H9 (cell line): ENCODE measurements at regions not wholly inside any gene's neighbourhood (a gene's known extent, or its start where the extent isn't known, plus 50 kb on each side); places are given as distances from the start of the nearest gene placed in this dataset.

Experiments
- DNase-seq: peaks from one replicate; pipeline ENCODE4 v3.0.0-alpha.2; 2017
- H2AFZ ChIP-seq: one replicate; pipeline ENCODE4 v1.6.1; 2013; ENCODE audit warnings: mild to moderate bottlenecking, low read length, control low read depth, moderate library complexity
- H2AK5ac ChIP-seq: 2 replicates; pipeline ENCODE4 v1.6.1; 2013; ENCODE audit warnings: low read length, control low read depth, mixed read lengths; ENCODE audit not compliant: insufficient read length
- H2BK120ac ChIP-seq: one replicate; pipeline ENCODE4 v1.6.1; 2013; ENCODE audit warnings: low read depth, mild to moderate bottlenecking, low read length, control low read depth, inconsistent platforms; ENCODE audit not compliant: poor library complexity, severe bottlenecking
- H2BK12ac ChIP-seq: 2 replicates; pipeline ENCODE4 v1.6.1; 2013; ENCODE audit warnings: low read length, control low read depth, mixed read lengths, low read depth; ENCODE audit not compliant: insufficient read length
- H2BK15ac ChIP-seq: 2 replicates; pipeline ENCODE4 v1.6.1; 2013; ENCODE audit warnings: low read depth, low read length, control low read depth
- H2BK20ac ChIP-seq: one replicate; pipeline ENCODE4 v1.6.1; 2013; ENCODE audit warnings: low read depth, mild to moderate bottlenecking, low read length, control low read depth, inconsistent platforms; ENCODE audit not compliant: poor library complexity, severe bottlenecking
- H2BK5ac ChIP-seq: 2 replicates; pipeline ENCODE4 v1.6.1; 2013; ENCODE audit warnings: low read length, control low read depth, mixed read lengths; ENCODE audit not compliant: insufficient read length
- H3K14ac ChIP-seq: 2 replicates; pipeline ENCODE4 v1.6.1; 2013; ENCODE audit warnings: low read length, control low read depth; ENCODE audit not compliant: insufficient read depth
- H3K18ac ChIP-seq: 2 replicates; pipeline ENCODE4 v1.6.1; 2013; ENCODE audit warnings: low read depth, mild to moderate bottlenecking, mixed read lengths, low read length, control low read depth; ENCODE audit not compliant: insufficient read length
- H3K23ac ChIP-seq: 2 replicates; pipeline ENCODE4 v1.6.1; 2013; ENCODE audit warnings: low read length, control low read depth, mixed read lengths, low read depth; ENCODE audit not compliant: insufficient read length
- H3K23me2 ChIP-seq: 2 replicates; pipeline ENCODE4 v1.6.1; 2013; ENCODE audit warnings: low read depth, mild to moderate bottlenecking, mixed read lengths, low read length, control low read depth; ENCODE audit not compliant: insufficient read length, poor library complexity, severe bottlenecking
- H3K27ac ChIP-seq: 2 replicates; pipeline ENCODE4 v1.5.1; 2013; ENCODE audit warnings: low read length, control low read depth, mixed read lengths, low read depth; ENCODE audit not compliant: insufficient read length
- H3K27me3 ChIP-seq: 2 replicates; pipeline ENCODE4 v1.6.1; 2013; ENCODE audit warnings: low read length, control low read depth, inconsistent platforms; ENCODE audit not compliant: insufficient read depth
- H3K4ac ChIP-seq: 2 replicates; pipeline ENCODE4 v1.6.1; 2013; ENCODE audit warnings: low read depth, mild to moderate bottlenecking, control low read depth, inconsistent platforms, low read length, moderate library complexity
- H3K4me1 ChIP-seq: 2 replicates; pipeline ENCODE4 v1.6.1; 2013; ENCODE audit warnings: low read length, control low read depth, inconsistent platforms; ENCODE audit not compliant: insufficient read depth
- H3K4me2 ChIP-seq: 2 replicates; pipeline ENCODE4 v1.6.1; 2013; ENCODE audit warnings: low read length, control low read depth, mixed read lengths; ENCODE audit not compliant: insufficient read length, insufficient read depth
- H3K56ac ChIP-seq: 2 replicates; pipeline ENCODE4 v1.6.1; 2013; ENCODE audit warnings: low read depth, mild to moderate bottlenecking, mixed read lengths, low read length, control low read depth; ENCODE audit not compliant: insufficient read length
- H3K79me1 ChIP-seq: 2 replicates; pipeline ENCODE4 v1.6.1; 2013; ENCODE audit warnings: low read depth, mild to moderate bottlenecking, moderate library complexity, low read length, control low read depth, inconsistent platforms; ENCODE audit not compliant: insufficient read depth, poor library complexity, severe bottlenecking
- H3K79me2 ChIP-seq: 2 replicates; pipeline ENCODE4 v1.6.1; 2013; ENCODE audit warnings: low read length, control low read depth, inconsistent platforms; ENCODE audit not compliant: insufficient read depth
- H3K9ac ChIP-seq: 2 replicates; pipeline ENCODE4 v1.6.1; 2013; ENCODE audit warnings: low read length, control low read depth, mixed read lengths; ENCODE audit not compliant: insufficient read length; ENCODE audit errors: extremely low read depth
- H3K9me3 ChIP-seq: one replicate; pipeline ENCODE4 v1.6.1; 2013; ENCODE audit warnings: low read depth, low read length, inconsistent platforms; ENCODE audit not compliant: control insufficient read depth
- H3T11ph ChIP-seq: one replicate; pipeline ENCODE4 v1.6.1; 2013; ENCODE audit warnings: mild to moderate bottlenecking, low read length, control low read depth, inconsistent platforms
- H4K20me1 ChIP-seq: one replicate; pipeline ENCODE4 v1.6.1; 2013; ENCODE audit not compliant: control insufficient read depth, insufficient read length, insufficient read depth
- H4K5ac ChIP-seq: 2 replicates; pipeline ENCODE4 v1.6.1; 2013; ENCODE audit warnings: low read depth, mild to moderate bottlenecking, mixed read lengths, low read length, control low read depth; ENCODE audit not compliant: insufficient read length
- H4K8ac ChIP-seq: replicated peaks from 2 replicates; pipeline ENCODE4 v1.6.1; 2013; ENCODE audit warnings: low read length, control low read depth, mixed read lengths, low read depth; ENCODE audit not compliant: insufficient read length
- H4K91ac ChIP-seq: 2 replicates; pipeline ENCODE4 v1.6.1; 2013; ENCODE audit warnings: low read depth, mild to moderate bottlenecking, moderate library complexity, mixed read lengths, low read length, control low read depth; ENCODE audit not compliant: insufficient read length
- H3K27ac Mint-ChIP-seq, 3 experiments: 2 replicates in 2 of 3; 3 replicates in 1 of 3; pipeline ENCODE4 v1.8.0; 2020 to 2021; ENCODE audit warnings: mixed read lengths in 3 of 3, mild to moderate bottlenecking in 1 of 3, moderate library complexity in 1 of 3
- H3K27me3 Mint-ChIP-seq: 2 replicates; pipeline ENCODE4 v1.8.0; 2021; ENCODE audit warnings: low read depth, mild to moderate bottlenecking, moderate library complexity, mixed read lengths
- H3K36me3 Mint-ChIP-seq, 3 experiments: 2 replicates in 2 of 3; 3 replicates in 1 of 3; pipeline ENCODE4 v1.8.0; 2020 to 2021; ENCODE audit warnings: low read depth in 3 of 3, mixed read lengths in 3 of 3; ENCODE audit not compliant: insufficient read depth in 1 of 3
- H3K4me1 Mint-ChIP-seq, 2 experiments: 2 replicates each; pipeline ENCODE4 v1.8.0; 2020; ENCODE audit warnings: mixed read lengths in 2 of 2
- H3K4me3 Mint-ChIP-seq, 2 experiments: 2 replicates in 1 of 2; 3 replicates in 1 of 2; pipeline ENCODE4 v1.8.0; 2020 to 2021; ENCODE audit warnings: mild to moderate bottlenecking in 2 of 2, mixed read lengths in 2 of 2, moderate library complexity in 1 of 2
- H3K9me3 Mint-ChIP-seq, 2 experiments: 2 replicates in 1 of 2; 3 replicates in 1 of 2; pipeline ENCODE4 v1.8.0; 2020; ENCODE audit warnings: mild to moderate bottlenecking in 2 of 2, mixed read lengths in 2 of 2, moderate library complexity in 1 of 2
- CTCF ChIP-seq: fragments of 200-600 bp; sonication (generic); conservative IDR thresholded peaks from 3 replicates; pipeline ENCODE4 v1.8.0; 2021; ENCODE audit warnings: antibody characterized with exemption, mild to moderate bottlenecking

DNA sequence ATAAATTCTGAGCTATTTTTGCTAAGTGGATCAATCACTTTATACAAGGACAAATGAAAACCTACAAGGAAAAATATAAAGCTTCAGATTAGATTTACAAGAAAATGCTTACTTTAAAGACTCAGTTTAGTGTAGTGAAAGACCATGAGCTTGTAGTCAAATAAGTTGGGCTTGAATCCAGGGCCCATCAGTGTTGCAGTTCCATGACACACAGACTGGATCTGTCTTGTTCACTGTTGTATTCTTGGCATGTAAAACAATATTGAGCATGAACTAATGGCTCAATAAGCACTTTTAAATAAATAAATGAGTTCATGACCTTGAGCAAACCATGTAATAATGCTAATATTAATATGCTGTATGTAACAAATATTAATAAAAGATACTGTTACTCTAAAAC, 164.6 kb upstream of the KCND2 start:
- Histone ChIP-seq H2BK120ac (no peak overlapping the region), H3K79me1 (no peaks in the 10 kb centered on the region), H3T11ph (no peak overlapping the region), H3K23ac (no peak overlapping the region), H3K4ac (no peak overlapping the region), H4K20me1 (no peaks in the 10 kb centered on the region), H2BK20ac (no peak overlapping the region), H4K5ac (no peak overlapping the region), H4K8ac (no peak overlapping the region), H2BK15ac (no peak overlapping the region), H3K4me1 (no peaks in the 10 kb centered on the region), H4K91ac (no peak overlapping the region), H3K9me3 (peaks cover 4% of the 10 kb centered on the region), H3K23me2 (no peaks in the 10 kb centered on the region), H3K4me2 (no peak overlapping the region), H2BK12ac (no peak overlapping the region), H3K27ac (no peak overlapping the region), H2BK5ac (no peak overlapping the region), H3K27me3 (no peaks in the 10 kb centered on the region), H3K79me2 (no peaks in the 10 kb centered on the region), H2AFZ (no peak overlapping the region), H3K18ac (no peak overlapping the region), H3K9ac (no peak overlapping the region), H3K56ac (no peak overlapping the region), H3K14ac (no peak overlapping the region), H2AK5ac (no peak overlapping the region)
- H3K9me3 Mint-ChIP-seq, result peaks cover 28% of the 10 kb centered on the region in 2 experiments
- H3K27ac Mint-ChIP-seq, result no peak overlapping the region
- H3K27me3 Mint-ChIP-seq, result no peaks in the 10 kb centered on the region
- peaks cover 18 to 31% (median 24%) of the 10 kb centered on the region in 3 experiments for H3K36me3 Mint-ChIP-seq
- TF ChIP-seq CTCF, result no peak
- no peak for DNase-seq
- H3K4me3 Mint-ChIP-seq, result no peak overlapping the region
- no peaks in the 10 kb centered on the region for H3K4me1 Mint-ChIP-seq
